ENCODE measurements at regions not wholly inside any gene's neighbourhood (a gene's known extent, or its start where the extent isn't known, plus 50 kb on each side); places are given as distances from the start of the nearest gene placed in this dataset.

- DNase-seq (no peak), FAIRE-seq (no peak)
- Histone ChIP-seq H3K36me3 (ENCODE audit: control insufficient read depth in 2 of 3, insufficient read depth in 3 of 3, low read length in 3 of 3) (no peaks in the 10 kb centered on the region), H3K27me3 (ENCODE audit: control insufficient read depth, insufficient read depth, low read length) (no peaks in the 10 kb centered on the region), H3K27ac (ENCODE audit: low read depth in 2 of 2, low read length in 2 of 2) (no peak overlapping the region), H3K9me3 (ENCODE audit: control insufficient read depth in 2 of 3, insufficient read depth in 1 of 3, low read length in 3 of 3) (no peaks in the 10 kb centered on the region), H3K9ac (ENCODE audit: low read length in 3 of 3) (no peak overlapping the region), H3K4me1 (ENCODE audit: control insufficient read depth in 2 of 3, insufficient read depth in 2 of 3, low read depth in 1 of 3, low read length in 3 of 3) (no peaks in the 10 kb centered on the region), H3K4me3 (ENCODE audit: low read length in 3 of 3) (no peak overlapping the region)
- no peak for TF ChIP-seq CTCF (IDR thresholded peaks at IDR 0.05; ENCODE audit: borderline replicate concordance, extremely low read depth, insufficient read depth)
- intact Hi-C loops (cut with DNase I), result no loop called here
These were observed 106.1 kb downstream of the EBLN1 start for GRCh38 chr10:22111705-22112104.

DNA sequence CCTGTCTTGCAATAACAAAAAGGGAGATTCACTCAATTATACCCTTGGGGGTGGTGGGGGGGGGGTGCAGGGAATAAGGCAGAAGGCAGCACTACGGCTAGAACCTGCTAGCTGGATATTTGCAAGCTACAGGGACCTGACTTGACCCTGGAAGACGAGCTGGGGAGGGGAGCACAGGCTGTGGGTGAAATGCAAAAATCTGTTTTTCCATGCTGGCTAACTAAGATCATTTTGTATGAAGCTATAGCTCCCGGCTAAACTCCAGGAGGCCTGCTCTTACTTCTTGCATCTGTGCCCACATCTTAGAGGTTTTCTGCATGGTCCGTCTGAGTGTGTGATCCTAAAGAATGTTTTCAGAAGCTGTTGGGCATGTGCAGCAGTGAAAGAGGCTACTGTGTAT lies 106.6 kb downstream of the EBLN1 start:
- intact Hi-C loops (cut with DNase I), result no loop called here
- no peak for TF ChIP-seq CTCF (IDR thresholded peaks at IDR 0.05; ENCODE audit: borderline replicate concordance, extremely low read depth, insufficient read depth)
- H3K27me3 ChIP-seq (ENCODE audit: control insufficient read depth, insufficient read depth, low read length), result no peaks in the 10 kb centered on the region
- H3K9ac ChIP-seq (ENCODE audit: low read length in 3 of 3), result no peak overlapping the region
- H3K27ac ChIP-seq (ENCODE audit: low read depth in 2 of 2, low read length in 2 of 2), result no peak overlapping the region
- H3K9me3 ChIP-seq (ENCODE audit: control insufficient read depth in 2 of 3, insufficient read depth in 1 of 3, low read length in 3 of 3), result no peaks in the 10 kb centered on the region
- no peaks in the 10 kb centered on the region for H3K4me1 ChIP-seq (ENCODE audit: control insufficient read depth in 2 of 3, insufficient read depth in 2 of 3, low read depth in 1 of 3, low read length in 3 of 3)
- FAIRE-seq, result no peak
- no peak overlapping the region for H3K4me3 ChIP-seq (ENCODE audit: low read length in 3 of 3)
- H3K36me3 ChIP-seq (ENCODE audit: control insufficient read depth in 2 of 3, insufficient read depth in 3 of 3, low read length in 3 of 3), result no peaks in the 10 kb centered on the region
- DNase-seq, result no peak

DNA sequence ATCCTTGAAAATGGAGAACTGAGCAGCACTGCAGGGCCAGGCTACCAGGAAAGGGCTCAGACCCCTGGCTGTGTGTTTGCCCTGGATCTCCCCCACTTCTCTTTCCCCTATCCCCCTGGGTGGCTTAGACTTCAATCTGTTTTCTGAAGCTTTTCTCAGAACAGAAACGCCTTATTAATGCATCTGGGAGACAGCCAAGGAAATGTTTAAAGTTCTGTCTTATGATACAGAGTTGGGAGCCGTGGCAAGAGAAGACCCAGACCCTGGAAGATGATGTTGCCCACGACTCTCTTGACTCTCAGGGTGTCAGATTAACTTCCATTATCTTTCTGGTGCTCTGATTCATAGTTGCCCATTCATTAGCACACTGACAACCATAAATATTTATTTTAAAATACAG lies 107.1 kb downstream of the EBLN1 start:
- no peak overlapping the region for H3K27ac ChIP-seq (ENCODE audit: low read depth in 2 of 2, low read length in 2 of 2)
- H3K4me3 ChIP-seq (ENCODE audit: low read length in 3 of 3), result no peak overlapping the region
- TF ChIP-seq CTCF (IDR thresholded peaks at IDR 0.05; ENCODE audit: borderline replicate concordance, extremely low read depth, insufficient read depth), result no peak
- no peaks in the 10 kb centered on the region for H3K9me3 ChIP-seq (ENCODE audit: control insufficient read depth in 2 of 3, insufficient read depth in 1 of 3, low read length in 3 of 3)
- H3K9ac ChIP-seq (ENCODE audit: low read length in 3 of 3), result no peak overlapping the region
- H3K4me1 ChIP-seq (ENCODE audit: control insufficient read depth in 2 of 3, insufficient read depth in 2 of 3, low read depth in 1 of 3, low read length in 3 of 3), result no peaks in the 10 kb centered on the region
- no peak for FAIRE-seq
- intact Hi-C loops (cut with DNase I), result no loop called here
- no peak for DNase-seq
- H3K36me3 ChIP-seq (ENCODE audit: control insufficient read depth in 2 of 3, insufficient read depth in 3 of 3, low read length in 3 of 3), result no peaks in the 10 kb centered on the region
- no peaks in the 10 kb centered on the region for H3K27me3 ChIP-seq (ENCODE audit: control insufficient read depth, insufficient read depth, low read length)

DNA sequence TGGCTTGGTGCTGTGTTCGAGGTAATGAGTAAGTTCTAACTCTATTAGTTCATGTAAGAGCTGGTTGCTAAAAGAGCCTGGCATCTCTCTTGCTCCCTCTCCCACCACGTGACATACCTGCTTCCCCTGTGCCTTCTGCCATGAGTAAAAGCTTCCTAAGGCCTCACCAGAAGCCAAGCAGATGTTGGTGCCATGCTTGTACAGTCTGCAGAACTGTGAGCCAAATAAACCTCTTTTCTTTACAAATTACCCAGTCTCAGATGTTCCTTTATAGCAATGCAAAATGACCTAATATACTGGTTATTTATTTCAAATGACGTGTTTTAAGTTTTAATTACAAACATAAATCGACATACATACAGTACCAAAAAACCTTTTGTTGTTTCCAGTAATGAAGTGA lies 101.7 kb upstream of the DNAJC1 start:
- FAIRE-seq, result no peak
- Histone ChIP-seq H3K27ac (ENCODE audit: low read depth in 2 of 2, low read length in 2 of 2) (no peak overlapping the region), H3K4me3 (ENCODE audit: low read length in 3 of 3) (no peak overlapping the region), H3K9me3 (ENCODE audit: control insufficient read depth in 2 of 3, insufficient read depth in 1 of 3, low read length in 3 of 3) (no peaks in the 10 kb centered on the region), H3K27me3 (ENCODE audit: control insufficient read depth, insufficient read depth, low read length) (no peaks in the 10 kb centered on the region), H3K4me1 (ENCODE audit: control insufficient read depth in 2 of 3, insufficient read depth in 2 of 3, low read depth in 1 of 3, low read length in 3 of 3) (no peaks in the 10 kb centered on the region), H3K9ac (ENCODE audit: low read length in 3 of 3) (no peak overlapping the region), H3K36me3 (ENCODE audit: control insufficient read depth in 2 of 3, insufficient read depth in 3 of 3, low read length in 3 of 3) (no peaks in the 10 kb centered on the region)
- no peak for TF ChIP-seq CTCF (IDR thresholded peaks at IDR 0.05; ENCODE audit: borderline replicate concordance, extremely low read depth, insufficient read depth)
- intact Hi-C loops (cut with DNase I), result no loop called here
- DNase-seq, result no peak
